Progenitor cell of endocrine pancreas (in vitro differentiated cells): ENCODE measurements at regions not wholly inside any gene's neighbourhood (a gene's known extent, or its start where the extent isn't known, plus 50 kb on each side); places are given as distances from the start of the nearest gene placed in this dataset.

ENCODE experiments used
- DNase-seq: peaks from one replicate; pipeline ENCODE4 v3.0.0; 2021; ENCODE audit warnings: low spot score; ENCODE audit not compliant: unreplicated experiment
- H3K27ac Mint-ChIP-seq: 2 replicates; pipeline ENCODE4 v1.8.0; 2021; ENCODE audit warnings: mild to moderate bottlenecking, moderate library complexity, mixed read lengths
- H3K27me3 Mint-ChIP-seq: 2 replicates; pipeline ENCODE4 v1.8.0; 2021; ENCODE audit warnings: mixed read lengths
- H3K36me3 Mint-ChIP-seq: 2 replicates; pipeline ENCODE4 v1.8.0; 2022; ENCODE audit warnings: mixed read lengths; ENCODE audit not compliant: insufficient read depth
- H3K4me1 Mint-ChIP-seq: 2 replicates; pipeline ENCODE4 v1.8.0; 2021; ENCODE audit warnings: low read depth, mixed read lengths
- H3K4me3 Mint-ChIP-seq: 2 replicates; pipeline ENCODE4 v1.8.0; 2021; ENCODE audit warnings: low read depth, mild to moderate bottlenecking, moderate library complexity, mixed read lengths
- H3K9me3 Mint-ChIP-seq: 2 replicates; pipeline ENCODE4 v1.8.0; 2021; ENCODE audit warnings: low read depth, mixed read lengths
- CTCF ChIP-seq: fragments of 200-600 bp; sonication (generic); IDR thresholded peaks from one replicate; pipeline ENCODE4 v1.5.0; 2021; ENCODE audit warnings: antibody characterized with exemption, mild to moderate bottlenecking; ENCODE audit not compliant: unreplicated experiment

- Mint-ChIP-seq H3K36me3 (no peaks in the 10 kb centered on the region), H3K4me1 (peaks cover 9% of the 10 kb centered on the region), H3K9me3 (no peaks in the 10 kb centered on the region), H3K27ac (no peak overlapping the region), H3K27me3 (no peaks in the 10 kb centered on the region), H3K4me3 (no peak overlapping the region)
- TF ChIP-seq CTCF = no peak
- no peak for DNase-seq
Measured at GRCh38 chr2:58911877-58912276, 670.8 kb upstream of the FANCL start.

- TF ChIP-seq CTCF = no peak
- no peaks in the 10 kb centered on the region for H3K36me3 Mint-ChIP-seq
- peaks cover 16% of the 10 kb centered on the region for H3K4me1 Mint-ChIP-seq
- no peak overlapping the region for H3K27ac Mint-ChIP-seq
- no peak for DNase-seq
- H3K4me3 Mint-ChIP-seq = no peak overlapping the region
- H3K9me3 Mint-ChIP-seq = no peaks in the 10 kb centered on the region
- H3K27me3 Mint-ChIP-seq = no peaks in the 10 kb centered on the region
Measured at GRCh38 chr2:58908501-58909154, 667.5 kb upstream of the FANCL start.

GRCh38 chr2:58907644-58908043 lies 666.5 kb upstream of the FANCL start:
- no peaks in the 10 kb centered on the region for H3K9me3 Mint-ChIP-seq
- H3K4me3 Mint-ChIP-seq = no peak overlapping the region
- no peaks in the 10 kb centered on the region for H3K36me3 Mint-ChIP-seq
- peaks cover 14% of the 10 kb centered on the region for H3K4me1 Mint-ChIP-seq
- no peaks in the 10 kb centered on the region for H3K27me3 Mint-ChIP-seq
- DNase-seq = no peak
- no peak overlapping the region for H3K27ac Mint-ChIP-seq
- TF ChIP-seq CTCF = no peak

DNA sequence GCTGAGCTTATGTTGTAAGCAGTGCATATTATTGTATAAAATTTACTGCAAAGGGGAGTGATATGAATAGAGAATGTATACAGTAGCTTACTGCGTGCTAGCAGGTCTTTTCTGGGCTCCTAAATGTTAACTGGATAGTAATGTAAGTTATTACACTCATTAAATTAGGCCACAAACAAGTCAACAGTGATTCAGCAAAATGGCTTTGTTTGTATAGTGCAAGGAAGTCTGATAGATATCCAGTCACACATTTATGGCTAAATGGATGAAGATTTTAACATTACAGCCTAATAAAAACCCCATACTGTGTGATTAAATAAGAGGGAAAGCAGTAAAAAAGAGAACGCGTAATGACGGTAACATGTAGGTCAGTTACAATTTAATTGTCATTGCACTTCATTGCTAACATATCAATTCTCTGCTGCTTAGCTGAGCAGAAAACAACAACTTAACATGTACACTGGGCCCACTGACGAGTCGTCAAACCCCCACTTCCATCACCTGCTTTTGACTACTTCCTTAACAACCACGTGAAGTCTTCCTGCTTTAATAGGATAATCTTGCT lies 665.0 kb upstream of the FANCL start:
- no peak overlapping the region for H3K4me3 Mint-ChIP-seq
- TF ChIP-seq CTCF = no peak
- no peaks in the 10 kb centered on the region for H3K27me3 Mint-ChIP-seq
- H3K4me1 Mint-ChIP-seq = peaks cover 14% of the 10 kb centered on the region
- no peak overlapping the region for H3K27ac Mint-ChIP-seq
- DNase-seq = no peak
- H3K9me3 Mint-ChIP-seq = no peaks in the 10 kb centered on the region
- H3K36me3 Mint-ChIP-seq = no peaks in the 10 kb centered on the region

- Mint-ChIP-seq H3K4me3 (no peak overlapping the region), H3K36me3 (no peaks in the 10 kb centered on the region), H3K27me3 (no peaks in the 10 kb centered on the region), H3K4me1 (peaks cover 20% of the 10 kb centered on the region), H3K9me3 (no peaks in the 10 kb centered on the region), H3K27ac (no peak overlapping the region)
- TF ChIP-seq CTCF = no peak
- no peak for DNase-seq
Measured at GRCh38 chr2:58904095-58904494, 663.0 kb upstream of the FANCL start.
